Gastroesophageal sphincter (tissue), 4 donors: ENCODE measurements at regions not wholly inside any gene's neighbourhood (a gene's known extent, or its start where the extent isn't known, plus 50 kb on each side); places are given as distances from the start of the nearest gene placed in this dataset.
"Not testable (repeated sequence)": the region's sequence is repeated elsewhere in the genome, so short reads cannot be mapped to it uniquely, and the experiment has no call there.

Experiments
- ATAC-seq: fragments of 150-250 bp; one replicate; pipeline ENCODE4 v1.9.1; 2016; ENCODE audit warnings: mild to moderate bottlenecking, moderate library complexity
- H3K27ac ChIP-seq, 4 donors: fragments of 200-600 bp; sonication (generic) in 3 of 4; 1 replicate in 3 of 4; 2 replicates in 1 of 4; pipeline ENCODE4 v1.5.1; 2016 to 2019
- H3K27me3 ChIP-seq: fragments of 200-600 bp; sonication (generic); one replicate; pipeline ENCODE4 v1.5.1; 2019
- H3K36me3 ChIP-seq, 2 donors: fragments of 200-600 bp; sonication (generic); one replicate each; pipeline ENCODE4 v1.5.1; 2019; ENCODE audit warnings: control low read depth in 1 of 2
- H3K4me1 ChIP-seq, 3 donors: fragments of 200-600 bp; sonication (generic); 1 replicate in 2 of 3; 2 replicates in 1 of 3; pipeline ENCODE4 v1.5.1; 2016 to 2019; ENCODE audit warnings: control low read depth in 2 of 3
- H3K4me3 ChIP-seq, 2 donors: fragments of 200-600 bp; sonication (generic); one replicate each; pipeline ENCODE4 v1.5.1; 2019; ENCODE audit warnings: mild to moderate bottlenecking in 1 of 2, moderate library complexity in 1 of 2
- H3K9me3 ChIP-seq, 3 donors: fragments of 200-600 bp; sonication (generic); one replicate each; pipeline ENCODE4 v1.5.1; 2017 to 2019; ENCODE audit warnings: control low read depth in 2 of 3
- EP300 ChIP-seq: sonication (generic); formaldehyde crosslinking; IDR thresholded peaks from one replicate; pipeline ENCODE4 v1.6.1; 2017; ENCODE audit warnings: antibody characterized with exemption, mild to moderate bottlenecking
- POLR2A ChIP-seq, 2 donors: fragments of 450-650 bp; IDR thresholded peaks; one replicate each; pipeline ENCODE4 v1.6.1; 2017; ENCODE audit warnings: antibody characterized with exemption in 2 of 2, mild to moderate bottlenecking in 2 of 2, moderate library complexity in 1 of 2
- POLR2AphosphoS5 ChIP-seq: sonication (generic); formaldehyde crosslinking; IDR thresholded peaks from one replicate; pipeline ENCODE4 v1.6.1; 2017; ENCODE audit warnings: antibody characterized with exemption
- WGBS, 2 donors: methylation state at CpG; one replicate each; pipeline ENCODE4 v1.1.5; 2018; ENCODE audit warnings: low coverage in 1 of 2; 5-methylcytosine and 5-hydroxymethylcytosine counted together
- TF ChIP-seq, protein P1 (sequence below), 4 experiments: fragments of 200-600 bp in 2 of 4; fragments of 450-650 bp in 2 of 4; sonication (generic) in 1 of 4; IDR thresholded peaks; one replicate each; pipeline ENCODE4 v1.5.1; 2017 to 2019; ENCODE audit warnings: antibody characterized with exemption in 4 of 4, mild to moderate bottlenecking in 2 of 4, moderate library complexity in 2 of 4

DNA sequence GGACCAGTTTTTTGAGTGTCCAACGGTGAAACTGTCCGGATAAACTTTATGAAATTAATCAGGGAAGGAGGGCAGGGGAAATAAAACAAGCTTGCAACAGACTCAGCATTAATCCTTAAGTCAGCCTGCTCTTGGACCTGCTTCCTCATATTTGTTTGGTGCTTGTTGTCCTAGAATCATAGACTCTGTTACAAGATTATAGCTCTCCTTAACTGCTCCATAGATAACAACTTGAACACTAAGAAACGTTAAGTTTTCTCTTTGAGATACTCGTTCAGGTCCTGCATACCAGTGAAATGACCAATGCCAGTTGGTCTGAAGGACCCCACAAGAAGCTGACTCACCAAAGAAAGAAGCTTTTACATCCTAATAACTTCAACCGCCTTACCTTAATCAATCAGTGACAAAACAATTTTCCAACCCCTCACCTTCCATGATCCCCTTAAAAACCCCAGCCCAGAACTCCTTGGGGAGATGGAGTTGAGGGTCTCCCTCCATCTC, 493.2 kb downstream of the PID1 start:
- H3K36me3 ChIP-seq = no peaks in the 10 kb centered on the region
- ATAC-seq = no peak
- no peaks in the 10 kb centered on the region for H3K4me1 ChIP-seq
- no peaks in the 10 kb centered on the region for H3K9me3 ChIP-seq
- 35 to 54% methylated on average over 5 of the region's 5 CpGs for WGBS, 2 donors
- H3K27ac ChIP-seq = no peak overlapping the region
- H3K27me3 ChIP-seq = no peaks in the 10 kb centered on the region
- TF ChIP-seq, protein P1, sequence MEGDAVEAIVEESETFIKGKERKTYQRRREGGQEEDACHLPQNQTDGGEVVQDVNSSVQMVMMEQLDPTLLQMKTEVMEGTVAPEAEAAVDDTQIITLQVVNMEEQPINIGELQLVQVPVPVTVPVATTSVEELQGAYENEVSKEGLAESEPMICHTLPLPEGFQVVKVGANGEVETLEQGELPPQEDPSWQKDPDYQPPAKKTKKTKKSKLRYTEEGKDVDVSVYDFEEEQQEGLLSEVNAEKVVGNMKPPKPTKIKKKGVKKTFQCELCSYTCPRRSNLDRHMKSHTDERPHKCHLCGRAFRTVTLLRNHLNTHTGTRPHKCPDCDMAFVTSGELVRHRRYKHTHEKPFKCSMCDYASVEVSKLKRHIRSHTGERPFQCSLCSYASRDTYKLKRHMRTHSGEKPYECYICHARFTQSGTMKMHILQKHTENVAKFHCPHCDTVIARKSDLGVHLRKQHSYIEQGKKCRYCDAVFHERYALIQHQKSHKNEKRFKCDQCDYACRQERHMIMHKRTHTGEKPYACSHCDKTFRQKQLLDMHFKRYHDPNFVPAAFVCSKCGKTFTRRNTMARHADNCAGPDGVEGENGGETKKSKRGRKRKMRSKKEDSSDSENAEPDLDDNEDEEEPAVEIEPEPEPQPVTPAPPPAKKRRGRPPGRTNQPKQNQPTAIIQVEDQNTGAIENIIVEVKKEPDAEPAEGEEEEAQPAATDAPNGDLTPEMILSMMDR (IDR thresholded peaks at IDR 0.05) = no peak
- TF ChIP-seq EP300 = no peak
- no peak for TF ChIP-seq POLR2A (IDR thresholded peaks at IDR 0.05)
- TF ChIP-seq POLR2AphosphoS5 = no peak
- H3K4me3 ChIP-seq = no peak overlapping the region

DNA sequence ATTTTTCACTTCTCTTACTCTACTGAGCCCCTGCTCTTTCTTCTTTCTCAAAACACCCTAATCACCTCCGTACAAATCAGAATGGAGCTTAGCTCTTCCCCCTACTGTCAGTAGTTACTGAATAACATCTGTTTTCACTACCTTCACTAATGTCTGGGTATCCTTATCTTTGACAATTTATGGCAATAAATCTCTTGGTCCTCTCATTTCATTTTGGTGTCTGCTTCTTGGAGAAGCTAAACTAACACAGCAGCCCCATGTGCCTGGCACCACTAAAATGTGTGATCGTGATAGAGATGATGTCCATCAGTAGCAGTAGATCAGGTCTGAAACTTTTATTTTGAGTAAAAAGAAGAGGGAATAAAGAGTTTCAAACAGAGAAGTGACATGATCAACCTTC, 496.5 kb downstream of the PID1 start:
- H3K4me3 ChIP-seq = no peak overlapping the region
- H3K27me3 ChIP-seq = no peaks in the 10 kb centered on the region
- no peak overlapping the region for H3K27ac ChIP-seq
- H3K9me3 ChIP-seq = no peaks in the 10 kb centered on the region
- H3K36me3 ChIP-seq = no peaks in the 10 kb centered on the region
- no peaks in the 10 kb centered on the region for H3K4me1 ChIP-seq
- ATAC-seq = no peak
- WGBS, 2 donors = 43 to 61% methylated on average over 2 of the region's 2 CpGs
- TF ChIP-seq POLR2A (IDR thresholded peaks at IDR 0.05) (no peak), POLR2AphosphoS5 (no peak), EP300 (no peak)
- TF ChIP-seq, protein P1 (IDR thresholded peaks at IDR 0.05) = no peak

GRCh38 chr2:228771774-228772173, 499.3 kb downstream of the PID1 start:
- no peaks in the 10 kb centered on the region for H3K36me3 ChIP-seq
- H3K4me3 ChIP-seq = no peak overlapping the region
- WGBS, 2 donors = 25 to 26% methylated on average over 1 of the region's 1 CpG
- ATAC-seq = peak; percentile 82
- H3K27ac ChIP-seq = peak overlapping the region; percentile 34 to 68 (median 61)
- peaks cover 0 to 3% (median 0%) of the 10 kb centered on the region in 3 donors for H3K4me1 ChIP-seq
- H3K27me3 ChIP-seq = no peaks in the 10 kb centered on the region
- peak; percentile 40 for TF ChIP-seq EP300
- TF ChIP-seq, protein P1 (IDR thresholded peaks at IDR 0.05) = no peak
- TF ChIP-seq POLR2AphosphoS5 = peak; percentile 89
- no peaks in the 10 kb centered on the region for H3K9me3 ChIP-seq

GRCh38 chr2:228771315-228771714, 499.8 kb downstream of the PID1 start:
- TF ChIP-seq POLR2A (IDR thresholded peaks at IDR 0.05) (no peak), EP300 (no peak), POLR2AphosphoS5 (peak; percentile 5)
- TF ChIP-seq, protein P1 (IDR thresholded peaks at IDR 0.05) = no peak
- peak; percentile 81 for ATAC-seq
- H3K27ac ChIP-seq = peak overlapping the region; percentile 34 to 68 (median 60)
- no peak overlapping the region for H3K4me3 ChIP-seq
- H3K9me3 ChIP-seq = no peaks in the 10 kb centered on the region
- no peaks in the 10 kb centered on the region for H3K36me3 ChIP-seq
- H3K4me1 ChIP-seq = peaks cover 0 to 3% (median 0%) of the 10 kb centered on the region in 3 donors
- WGBS, 2 donors = 48 to 52% methylated on average over 4 of the region's 5 CpGs
- H3K27me3 ChIP-seq = no peaks in the 10 kb centered on the region

DNA sequence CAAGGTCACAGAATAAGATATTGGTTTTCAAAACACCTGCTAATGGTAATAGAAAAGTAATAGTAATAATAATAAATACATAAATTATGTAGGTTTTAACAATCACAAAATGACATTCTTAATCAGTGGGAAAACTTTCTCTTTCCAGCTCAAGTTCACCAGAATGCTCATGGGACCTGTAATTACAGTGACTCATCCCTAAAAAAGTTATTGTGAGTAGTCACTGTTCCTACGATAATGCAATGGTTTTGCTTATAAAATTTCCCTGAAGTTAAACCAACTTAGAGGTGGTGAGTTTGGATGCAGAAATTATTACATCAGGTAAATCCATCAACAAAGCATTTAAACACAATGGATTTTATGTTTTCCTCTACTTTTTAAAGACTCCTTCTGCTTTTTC, 502.3 kb downstream of the PID1 start:
- peak; percentile 51 for ATAC-seq

DNA sequence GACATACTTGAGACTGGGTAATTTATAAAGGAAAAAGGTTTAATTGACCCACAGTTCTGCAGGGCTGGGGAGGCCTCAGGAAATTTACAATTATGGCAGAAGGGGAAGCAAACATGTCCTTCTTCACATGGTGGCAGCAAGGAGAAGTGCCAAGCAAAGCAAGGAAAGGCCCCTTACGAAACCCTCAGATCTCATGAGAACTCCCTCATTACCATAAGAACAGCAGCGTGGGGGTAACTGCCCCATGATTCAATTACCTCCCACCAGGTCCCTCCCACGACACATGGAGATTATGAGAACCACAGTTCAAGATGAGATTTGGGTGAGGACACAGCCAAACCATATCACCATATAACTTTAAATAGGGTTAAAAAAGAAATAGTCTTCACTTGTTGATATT, 502.9 kb downstream of the PID1 start:
- WGBS, 2 donors = 31 to 54% methylated on average over 3 of the region's 3 CpGs
- not testable (repeated sequence) for H3K36me3 ChIP-seq, H3K9me3 ChIP-seq, H3K4me3 ChIP-seq, H3K27me3 ChIP-seq, ATAC-seq, H3K27ac ChIP-seq, H3K4me1 ChIP-seq

More for the DNA sequence above, 502.3 kb downstream of the PID1 start:
- Histone ChIP-seq H3K36me3 (no peaks in the 10 kb centered on the region), H3K9me3 (no peaks in the 10 kb centered on the region), H3K27ac (no peak overlapping the region), H3K4me3 (no peak overlapping the region), H3K4me1 (peaks cover 0 to 3% (median 0%) of the 10 kb centered on the region in 3 donors), H3K27me3 (no peaks in the 10 kb centered on the region)
- WGBS, 2 donors = 31 to 33% methylated on average over 1 of the region's 1 CpG
- TF ChIP-seq POLR2AphosphoS5 (no peak), EP300 (no peak), POLR2A (IDR thresholded peaks at IDR 0.05) (no peak)
- TF ChIP-seq, protein P1 (IDR thresholded peaks at IDR 0.05) = no peak
